Gastroesophageal sphincter (tissue), 4 donors: ENCODE measurements at regions not wholly inside any gene's neighbourhood (a gene's known extent, or its start where the extent isn't known, plus 50 kb on each side); places are given as distances from the start of the nearest gene placed in this dataset.

Experiments used
- ATAC-seq: fragments of 150-250 bp; one replicate; pipeline ENCODE4 v1.9.1; 2016; ENCODE audit warnings: mild to moderate bottlenecking, moderate library complexity
- H3K27ac ChIP-seq, 4 donors: fragments of 200-600 bp; sonication (generic) in 3 of 4; 1 replicate in 3 of 4; 2 replicates in 1 of 4; pipeline ENCODE4 v1.5.1; 2016 to 2019
- H3K27me3 ChIP-seq: fragments of 200-600 bp; sonication (generic); one replicate; pipeline ENCODE4 v1.5.1; 2019
- H3K36me3 ChIP-seq, 2 donors: fragments of 200-600 bp; sonication (generic); one replicate each; pipeline ENCODE4 v1.5.1; 2019; ENCODE audit warnings: control low read depth in 1 of 2
- H3K4me1 ChIP-seq, 3 donors: fragments of 200-600 bp; sonication (generic); 1 replicate in 2 of 3; 2 replicates in 1 of 3; pipeline ENCODE4 v1.5.1; 2016 to 2019; ENCODE audit warnings: control low read depth in 2 of 3
- H3K4me3 ChIP-seq, 2 donors: fragments of 200-600 bp; sonication (generic); one replicate each; pipeline ENCODE4 v1.5.1; 2019; ENCODE audit warnings: mild to moderate bottlenecking in 1 of 2, moderate library complexity in 1 of 2
- H3K9me3 ChIP-seq, 3 donors: fragments of 200-600 bp; sonication (generic); one replicate each; pipeline ENCODE4 v1.5.1; 2017 to 2019; ENCODE audit warnings: control low read depth in 2 of 3
- EP300 ChIP-seq: sonication (generic); formaldehyde crosslinking; IDR thresholded peaks from one replicate; pipeline ENCODE4 v1.6.1; 2017; ENCODE audit warnings: antibody characterized with exemption, mild to moderate bottlenecking
- POLR2A ChIP-seq, 2 donors: fragments of 450-650 bp; IDR thresholded peaks; one replicate each; pipeline ENCODE4 v1.6.1; 2017; ENCODE audit warnings: antibody characterized with exemption in 2 of 2, mild to moderate bottlenecking in 2 of 2, moderate library complexity in 1 of 2
- POLR2AphosphoS5 ChIP-seq: sonication (generic); formaldehyde crosslinking; IDR thresholded peaks from one replicate; pipeline ENCODE4 v1.6.1; 2017; ENCODE audit warnings: antibody characterized with exemption
- WGBS, 2 donors: methylation state at CpG; one replicate each; pipeline ENCODE4 v1.1.5; 2018; ENCODE audit warnings: low coverage in 1 of 2; 5-methylcytosine and 5-hydroxymethylcytosine counted together
- TF ChIP-seq, protein P1 (sequence below), 4 experiments: fragments of 200-600 bp in 2 of 4; fragments of 450-650 bp in 2 of 4; sonication (generic) in 1 of 4; IDR thresholded peaks; one replicate each; pipeline ENCODE4 v1.5.1; 2017 to 2019; ENCODE audit warnings: antibody characterized with exemption in 4 of 4, mild to moderate bottlenecking in 2 of 4, moderate library complexity in 2 of 4

DNA sequence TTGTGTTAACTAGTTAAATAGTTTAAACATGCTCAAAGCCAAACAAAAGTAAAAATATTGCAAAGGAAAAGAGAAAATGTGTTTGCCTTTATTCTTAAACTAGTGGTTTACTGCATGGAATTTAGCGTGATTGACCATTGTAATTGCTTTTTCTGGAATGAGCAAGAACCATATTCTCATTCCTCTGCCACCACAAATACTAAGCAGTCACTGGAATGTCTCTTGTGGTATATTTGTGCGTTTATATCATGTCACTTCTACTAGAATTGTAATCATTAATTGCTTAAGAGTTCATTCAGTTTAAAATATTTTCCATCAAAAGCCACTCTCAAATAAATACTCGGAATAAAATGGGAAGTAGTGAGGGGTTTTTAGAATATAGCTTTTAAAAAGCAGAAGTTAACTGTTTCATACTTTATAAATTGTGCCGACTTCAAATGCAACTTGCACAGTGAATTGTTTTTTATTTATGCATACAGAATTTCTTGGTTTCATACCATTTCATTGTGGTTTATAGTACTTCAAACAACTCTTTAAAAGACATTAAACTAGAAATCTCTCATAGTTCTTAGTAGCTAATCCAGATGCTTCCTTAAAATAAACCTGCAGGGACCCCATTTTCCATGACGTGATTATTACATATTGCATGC, 288.1 kb downstream of the EPHA4 start:
- H3K27ac ChIP-seq, result no peak overlapping the region
- no peaks in the 10 kb centered on the region for H3K36me3 ChIP-seq
- TF ChIP-seq, protein P1, sequence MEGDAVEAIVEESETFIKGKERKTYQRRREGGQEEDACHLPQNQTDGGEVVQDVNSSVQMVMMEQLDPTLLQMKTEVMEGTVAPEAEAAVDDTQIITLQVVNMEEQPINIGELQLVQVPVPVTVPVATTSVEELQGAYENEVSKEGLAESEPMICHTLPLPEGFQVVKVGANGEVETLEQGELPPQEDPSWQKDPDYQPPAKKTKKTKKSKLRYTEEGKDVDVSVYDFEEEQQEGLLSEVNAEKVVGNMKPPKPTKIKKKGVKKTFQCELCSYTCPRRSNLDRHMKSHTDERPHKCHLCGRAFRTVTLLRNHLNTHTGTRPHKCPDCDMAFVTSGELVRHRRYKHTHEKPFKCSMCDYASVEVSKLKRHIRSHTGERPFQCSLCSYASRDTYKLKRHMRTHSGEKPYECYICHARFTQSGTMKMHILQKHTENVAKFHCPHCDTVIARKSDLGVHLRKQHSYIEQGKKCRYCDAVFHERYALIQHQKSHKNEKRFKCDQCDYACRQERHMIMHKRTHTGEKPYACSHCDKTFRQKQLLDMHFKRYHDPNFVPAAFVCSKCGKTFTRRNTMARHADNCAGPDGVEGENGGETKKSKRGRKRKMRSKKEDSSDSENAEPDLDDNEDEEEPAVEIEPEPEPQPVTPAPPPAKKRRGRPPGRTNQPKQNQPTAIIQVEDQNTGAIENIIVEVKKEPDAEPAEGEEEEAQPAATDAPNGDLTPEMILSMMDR (IDR thresholded peaks at IDR 0.05), result no peak
- TF ChIP-seq EP300 (no peak), POLR2A (IDR thresholded peaks at IDR 0.05) (no peak), POLR2AphosphoS5 (no peak)
- ATAC-seq, result no peak
- no peaks in the 10 kb centered on the region for H3K4me1 ChIP-seq
- H3K9me3 ChIP-seq, result no peaks in the 10 kb centered on the region
- no peak overlapping the region for H3K4me3 ChIP-seq
- WGBS, 2 donors, result 68 to 70% methylated on average over 5 of the region's 5 CpGs
- no peaks in the 10 kb centered on the region for H3K27me3 ChIP-seq

DNA sequence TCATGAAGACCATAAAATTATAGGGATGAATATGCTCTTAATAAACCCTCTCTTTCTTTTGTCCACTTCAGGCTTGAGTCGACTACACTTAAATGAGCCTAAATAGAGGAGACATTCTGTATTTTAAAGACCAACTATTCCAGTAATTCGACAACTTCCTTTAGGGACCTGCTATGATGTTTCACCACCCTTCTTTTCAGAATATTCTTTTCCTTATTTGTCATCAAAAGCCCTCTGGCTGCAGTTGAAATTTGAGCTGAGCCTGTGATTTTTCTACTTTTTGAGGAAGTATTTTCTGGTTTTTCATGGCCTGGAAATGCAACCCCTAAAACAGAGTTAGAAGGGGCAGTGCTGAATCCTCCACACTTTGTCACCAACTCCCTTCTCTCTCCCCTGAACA, 287.0 kb downstream of the EPHA4 start:
- Histone ChIP-seq H3K27me3 (no peaks in the 10 kb centered on the region), H3K9me3 (no peaks in the 10 kb centered on the region), H3K27ac (no peak overlapping the region), H3K4me1 (no peaks in the 10 kb centered on the region), H3K36me3 (no peaks in the 10 kb centered on the region), H3K4me3 (no peak overlapping the region)
- TF ChIP-seq, protein P1 (IDR thresholded peaks at IDR 0.05), result no peak
- no peak for TF ChIP-seq POLR2AphosphoS5
- ATAC-seq, result no peak
- WGBS, 2 donors, result 59 to 70% methylated on average over 2 of the region's 2 CpGs

DNA sequence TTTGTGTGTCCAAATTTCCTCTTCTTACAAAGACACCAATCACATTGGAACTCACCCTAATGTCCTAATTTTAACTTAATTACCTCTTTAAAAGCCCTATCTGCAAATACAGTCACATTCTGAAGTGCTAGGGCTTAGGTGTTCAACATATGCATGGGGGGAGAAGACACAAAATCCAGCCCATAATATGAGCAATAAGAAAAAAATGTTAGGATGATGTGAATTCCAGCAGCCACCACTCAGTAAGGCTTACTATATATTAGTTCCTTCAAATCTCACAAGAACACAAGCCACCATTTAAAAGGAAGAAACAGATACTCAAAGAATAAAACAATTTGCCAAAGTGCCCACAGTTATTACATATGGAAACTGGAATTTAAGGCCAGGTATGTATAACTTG, 285.7 kb downstream of the EPHA4 start:
- no peaks in the 10 kb centered on the region for H3K9me3 ChIP-seq
- H3K4me1 ChIP-seq, result no peaks in the 10 kb centered on the region
- no peaks in the 10 kb centered on the region for H3K36me3 ChIP-seq
- no peak overlapping the region for H3K27ac ChIP-seq
- ATAC-seq, result no peak
- TF ChIP-seq, protein P1 (IDR thresholded peaks at IDR 0.05), result no peak
- TF ChIP-seq POLR2A (IDR thresholded peaks at IDR 0.05) (no peak), POLR2AphosphoS5 (no peak), EP300 (no peak)
- no peak overlapping the region for H3K4me3 ChIP-seq
- no peaks in the 10 kb centered on the region for H3K27me3 ChIP-seq

DNA sequence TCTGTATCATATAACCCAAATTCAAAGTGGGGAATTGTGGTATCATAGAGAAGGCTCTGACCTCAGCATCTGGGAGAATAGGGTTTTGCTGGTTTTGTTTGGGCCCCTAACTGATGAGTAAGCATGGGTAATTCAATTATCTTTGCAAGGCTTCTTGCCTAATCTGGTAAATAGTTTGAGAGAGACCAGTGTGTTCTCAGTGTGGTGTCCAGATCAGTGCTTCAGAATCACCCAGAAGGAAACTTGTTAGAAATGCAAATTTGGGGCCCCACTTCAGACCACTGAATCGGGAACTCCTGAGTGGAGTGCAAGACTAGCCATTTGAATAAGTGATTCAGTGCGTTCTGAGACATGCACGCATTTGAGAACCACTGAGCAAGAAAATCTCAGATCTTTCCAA, 282.7 kb downstream of the EPHA4 start:
- 86% methylated on average over 2 of the region's 3 CpGs; no CpG with 5 or more reads in 1 of the 2 donors for WGBS, 2 donors
- no peaks in the 10 kb centered on the region for H3K36me3 ChIP-seq
- H3K27me3 ChIP-seq, result no peaks in the 10 kb centered on the region
- H3K4me3 ChIP-seq, result no peak overlapping the region
- H3K4me1 ChIP-seq, result no peaks in the 10 kb centered on the region
- no peaks in the 10 kb centered on the region for H3K9me3 ChIP-seq
- H3K27ac ChIP-seq, result no peak overlapping the region
- TF ChIP-seq POLR2A (IDR thresholded peaks at IDR 0.05) (no peak), EP300 (no peak), POLR2AphosphoS5 (no peak)
- TF ChIP-seq, protein P1 (IDR thresholded peaks at IDR 0.05), result no peak
- no peak for ATAC-seq

DNA sequence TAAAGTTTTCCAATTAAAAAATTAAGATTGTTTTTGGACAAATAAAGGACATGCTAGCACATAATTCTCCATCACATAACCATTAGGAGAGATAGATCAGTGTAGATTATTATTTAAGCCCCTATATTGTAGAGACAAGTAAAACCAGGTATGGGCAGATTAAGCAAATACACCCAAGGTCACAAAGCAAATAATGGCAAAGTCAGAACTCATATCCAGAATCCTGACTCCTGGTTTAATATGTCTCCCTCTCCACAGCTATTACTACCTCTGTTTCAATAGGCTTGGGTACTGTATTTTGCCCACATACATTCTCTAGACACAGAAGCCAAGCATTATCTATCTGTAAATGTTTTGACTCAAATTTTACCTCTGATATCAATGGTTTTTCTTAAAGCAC, 282.3 kb downstream of the EPHA4 start:
- TF ChIP-seq POLR2AphosphoS5, result no peak
- no peak overlapping the region for H3K27ac ChIP-seq
- no peaks in the 10 kb centered on the region for H3K27me3 ChIP-seq
- no peak for ATAC-seq
- H3K36me3 ChIP-seq, result no peaks in the 10 kb centered on the region
- no peaks in the 10 kb centered on the region for H3K9me3 ChIP-seq
- H3K4me1 ChIP-seq, result no peaks in the 10 kb centered on the region
- no peak overlapping the region for H3K4me3 ChIP-seq
